ENCODE measurements at regions not wholly inside any gene's neighbourhood (a gene's known extent, or its start where the extent isn't known, plus 50 kb on each side); places are given as distances from the start of the nearest gene placed in this dataset.

GRCh38 chr2:120881981-120882788 lies 146.5 kb downstream of the GLI2 start:
- Mint-ChIP-seq H3K36me3 (ENCODE audit: low read depth) (no peaks in the 10 kb centered on the region), H3K4me3 (ENCODE audit: unreplicated experiment) (no peak overlapping the region), H3K27me3 (ENCODE audit: low read depth) (no peaks in the 10 kb centered on the region), H3K27ac (ENCODE audit: unreplicated experiment) (no peak overlapping the region), H3K4me1 (ENCODE audit: low read depth) (peaks cover 37% of the 10 kb centered on the region), H3K9me3 (ENCODE audit: low read depth) (no peaks in the 10 kb centered on the region)
- peak; percentile 68 for DNase-seq (ENCODE audit: low spot score)
- TF ChIP-seq CTCF (IDR thresholded peaks at IDR 0.05): no peak

- peaks cover 34% of the 10 kb centered on the region for H3K4me1 Mint-ChIP-seq (ENCODE audit: low read depth)
- no peaks in the 10 kb centered on the region for H3K36me3 Mint-ChIP-seq (ENCODE audit: low read depth)
- TF ChIP-seq CTCF (IDR thresholded peaks at IDR 0.05): peak; percentile 22
- no peaks in the 10 kb centered on the region for H3K9me3 Mint-ChIP-seq (ENCODE audit: low read depth)
- no peak overlapping the region for H3K27ac Mint-ChIP-seq (ENCODE audit: unreplicated experiment)
- H3K4me3 Mint-ChIP-seq (ENCODE audit: unreplicated experiment): no peak overlapping the region
- no peaks in the 10 kb centered on the region for H3K27me3 Mint-ChIP-seq (ENCODE audit: low read depth)
- peak; percentile 77 for DNase-seq (ENCODE audit: low spot score)
Observed at GRCh38 chr2:120883607-120884440, 148.2 kb downstream of the GLI2 start.

GRCh38 chr2:120884472-120885290 lies 149.0 kb downstream of the GLI2 start:
- peak; percentile 69 for DNase-seq (ENCODE audit: low spot score)
- Mint-ChIP-seq H3K9me3 (ENCODE audit: low read depth) (no peaks in the 10 kb centered on the region), H3K4me1 (ENCODE audit: low read depth) (peaks cover 32% of the 10 kb centered on the region), H3K27ac (ENCODE audit: unreplicated experiment) (no peak overlapping the region), H3K27me3 (ENCODE audit: low read depth) (no peaks in the 10 kb centered on the region), H3K36me3 (ENCODE audit: low read depth) (peaks cover 2% of the 10 kb centered on the region), H3K4me3 (ENCODE audit: unreplicated experiment) (no peak overlapping the region)
- no peak for TF ChIP-seq CTCF (IDR thresholded peaks at IDR 0.05)

- peaks cover 2% of the 10 kb centered on the region for H3K36me3 Mint-ChIP-seq (ENCODE audit: low read depth)
- peaks cover 25% of the 10 kb centered on the region for H3K4me1 Mint-ChIP-seq (ENCODE audit: low read depth)
- H3K9me3 Mint-ChIP-seq (ENCODE audit: low read depth): no peaks in the 10 kb centered on the region
- peak; percentile 41 for TF ChIP-seq CTCF (IDR thresholded peaks at IDR 0.05)
- peak overlapping the region; percentile 54 for H3K27ac Mint-ChIP-seq (ENCODE audit: unreplicated experiment)
- H3K4me3 Mint-ChIP-seq (ENCODE audit: unreplicated experiment): no peak overlapping the region
- DNase-seq (ENCODE audit: low spot score): peak; percentile 92
- no peaks in the 10 kb centered on the region for H3K27me3 Mint-ChIP-seq (ENCODE audit: low read depth)
Observed at GRCh38 chr2:120885321-120885720, 149.7 kb downstream of the GLI2 start.

- Mint-ChIP-seq H3K27ac (ENCODE audit: unreplicated experiment) (peak overlapping the region; percentile 54), H3K27me3 (ENCODE audit: low read depth) (no peaks in the 10 kb centered on the region), H3K4me1 (ENCODE audit: low read depth) (peaks cover 21% of the 10 kb centered on the region), H3K9me3 (ENCODE audit: low read depth) (no peaks in the 10 kb centered on the region), H3K4me3 (ENCODE audit: unreplicated experiment) (no peak overlapping the region), H3K36me3 (ENCODE audit: low read depth) (peaks cover 2% of the 10 kb centered on the region)
- DNase-seq (ENCODE audit: low spot score): no peak
- no peak for TF ChIP-seq CTCF (IDR thresholded peaks at IDR 0.05)
Observed at GRCh38 chr2:120885749-120886148, 150.1 kb downstream of the GLI2 start.
